Tibial artery (tissue), 4 donors: ENCODE measurements at regions not wholly inside any gene's neighbourhood (a gene's known extent, or its start where the extent isn't known, plus 50 kb on each side); places are given as distances from the start of the nearest gene placed in this dataset.

Source experiments
- DNase-seq, 2 donors: peaks; one replicate each; pipeline ENCODE4 v3.0.0-alpha.2; 2019
- H3K27ac ChIP-seq, 2 donors: fragments of 200-600 bp; sonication (generic) in 1 of 2; 1 replicate in 1 of 2; 2 replicates in 1 of 2; pipeline ENCODE4 v1.5.1; 2018 to 2019; ENCODE audit warnings: mild to moderate bottlenecking in 1 of 2
- H3K27me3 ChIP-seq, 2 donors: fragments of 200-600 bp; sonication (generic) in 1 of 2; one replicate each; pipeline versions ENCODE4 v1.5.1 to v1.6.0; 2016 to 2019
- H3K36me3 ChIP-seq, 3 donors: fragments of 200-600 bp; sonication (generic) in 2 of 3; one replicate each; pipeline ENCODE4 v1.5.1; 2016 to 2019; ENCODE audit warnings: mild to moderate bottlenecking in 2 of 3
- H3K4me1 ChIP-seq, 4 donors: fragments of 200-600 bp; sonication (generic) in 2 of 4; 1 replicate in 3 of 4; 2 replicates in 1 of 4; pipeline ENCODE4 v1.5.1; 2016 to 2019
- H3K4me3 ChIP-seq, 2 donors: fragments of 200-600 bp; sonication (generic) in 1 of 2; 1 replicate in 1 of 2; 2 replicates in 1 of 2; pipeline ENCODE4 v1.5.1; 2018 to 2019; ENCODE audit warnings: mild to moderate bottlenecking in 2 of 2
- H3K9me3 ChIP-seq, 3 donors: fragments of 200-600 bp; sonication (generic) in 1 of 3; one replicate each; pipeline ENCODE4 v1.5.1; 2016 to 2019
- intact Hi-C: fragments of 100-400 bp; cut with DNase I; formaldehyde crosslinking; loops from one replicate; pipeline ENCODE4 v1.15.0; 2023; ENCODE audit warnings: low total_unique reads
- TF ChIP-seq, protein P1 (sequence below), 2 experiments: fragments of 200-600 bp in 1 of 2; fragments of 450-650 bp in 1 of 2; IDR thresholded peaks; one replicate each; pipeline ENCODE4 v1.5.1; 2017 to 2019; ENCODE audit warnings: antibody characterized with exemption in 2 of 2, mild to moderate bottlenecking in 1 of 2, moderate library complexity in 1 of 2

DNA sequence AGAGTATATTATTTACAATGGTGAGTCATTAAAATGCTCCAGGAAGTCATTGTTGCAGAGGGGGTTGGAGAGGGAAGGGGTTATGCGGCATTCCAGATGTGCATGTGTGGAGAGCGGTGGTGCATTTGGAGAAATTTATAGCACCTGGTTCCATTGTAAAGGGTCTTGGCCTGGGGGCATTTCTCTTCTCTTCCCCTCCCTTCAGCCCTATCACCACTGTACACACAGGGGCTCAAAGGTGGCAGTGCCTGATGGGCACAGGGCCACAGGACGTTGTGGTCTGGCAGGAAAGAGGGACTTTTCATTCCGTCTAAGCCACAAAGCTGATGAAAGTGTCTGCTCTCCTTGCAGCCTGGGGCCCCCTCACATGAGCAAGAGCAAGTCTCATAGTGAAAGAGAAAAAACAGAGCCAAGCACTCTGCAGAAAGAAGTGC lies 442.4 kb upstream of the ZNF462 start:
- Histone ChIP-seq H3K27ac (no peak overlapping the region), H3K4me1 (no peaks in the 10 kb centered on the region), H3K36me3 (no peaks in the 10 kb centered on the region), H3K27me3 (no peaks in the 10 kb centered on the region), H3K4me3 (no peak overlapping the region), H3K9me3 (no peaks in the 10 kb centered on the region)
- intact Hi-C loops: no loop called here
- DNase-seq: no peak
- TF ChIP-seq, protein P1, sequence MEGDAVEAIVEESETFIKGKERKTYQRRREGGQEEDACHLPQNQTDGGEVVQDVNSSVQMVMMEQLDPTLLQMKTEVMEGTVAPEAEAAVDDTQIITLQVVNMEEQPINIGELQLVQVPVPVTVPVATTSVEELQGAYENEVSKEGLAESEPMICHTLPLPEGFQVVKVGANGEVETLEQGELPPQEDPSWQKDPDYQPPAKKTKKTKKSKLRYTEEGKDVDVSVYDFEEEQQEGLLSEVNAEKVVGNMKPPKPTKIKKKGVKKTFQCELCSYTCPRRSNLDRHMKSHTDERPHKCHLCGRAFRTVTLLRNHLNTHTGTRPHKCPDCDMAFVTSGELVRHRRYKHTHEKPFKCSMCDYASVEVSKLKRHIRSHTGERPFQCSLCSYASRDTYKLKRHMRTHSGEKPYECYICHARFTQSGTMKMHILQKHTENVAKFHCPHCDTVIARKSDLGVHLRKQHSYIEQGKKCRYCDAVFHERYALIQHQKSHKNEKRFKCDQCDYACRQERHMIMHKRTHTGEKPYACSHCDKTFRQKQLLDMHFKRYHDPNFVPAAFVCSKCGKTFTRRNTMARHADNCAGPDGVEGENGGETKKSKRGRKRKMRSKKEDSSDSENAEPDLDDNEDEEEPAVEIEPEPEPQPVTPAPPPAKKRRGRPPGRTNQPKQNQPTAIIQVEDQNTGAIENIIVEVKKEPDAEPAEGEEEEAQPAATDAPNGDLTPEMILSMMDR (IDR thresholded peaks at IDR 0.05): no peak

DNA sequence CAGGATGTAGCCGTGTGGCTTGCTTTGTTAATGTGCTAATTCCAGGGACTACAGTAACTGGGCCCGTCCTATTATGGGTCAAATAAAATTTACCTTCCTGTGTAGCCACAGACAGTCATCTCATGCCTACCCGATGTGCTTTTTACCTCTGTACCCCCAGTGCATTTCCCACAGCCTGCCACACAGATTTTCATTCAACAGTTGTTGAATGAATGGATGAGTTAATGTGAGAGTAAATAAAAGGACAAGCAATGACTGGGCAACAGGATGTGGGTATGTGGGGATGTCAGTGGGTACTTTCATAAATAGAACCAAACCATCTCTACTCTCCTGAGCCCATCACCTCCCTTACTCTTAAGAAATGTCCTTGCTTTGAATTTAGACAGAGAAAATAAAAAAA lies 441.2 kb upstream of the ZNF462 start:
- intact Hi-C loops: no loop called here
- no peaks in the 10 kb centered on the region for H3K4me1 ChIP-seq
- no peak overlapping the region for H3K27ac ChIP-seq
- H3K9me3 ChIP-seq: no peaks in the 10 kb centered on the region
- DNase-seq: no peak
- H3K36me3 ChIP-seq: no peaks in the 10 kb centered on the region
- H3K4me3 ChIP-seq: no peak overlapping the region
- H3K27me3 ChIP-seq: no peaks in the 10 kb centered on the region
- TF ChIP-seq, protein P1 (IDR thresholded peaks at IDR 0.05): no peak

DNA sequence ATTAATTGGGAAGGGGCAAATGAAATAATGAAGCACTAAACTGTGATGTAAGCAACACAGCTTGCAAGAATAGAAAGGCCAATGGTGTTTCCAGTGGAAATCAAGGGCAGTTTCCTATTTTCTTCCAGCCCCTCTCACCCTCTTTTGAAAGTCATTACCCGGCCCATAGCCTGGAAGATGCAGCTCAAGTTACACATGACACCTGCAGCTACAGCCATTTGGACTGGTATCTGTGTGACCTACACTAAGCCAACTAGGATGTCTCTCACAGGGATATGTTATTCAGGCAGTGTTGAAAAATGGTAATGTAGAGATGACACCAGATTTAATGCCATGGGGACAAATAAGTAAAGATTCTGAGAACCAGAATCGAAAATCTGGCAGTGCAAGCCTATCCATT lies 439.4 kb upstream of the ZNF462 start:
- TF ChIP-seq, protein P1 (IDR thresholded peaks at IDR 0.05): no peak
- Histone ChIP-seq H3K9me3 (no peaks in the 10 kb centered on the region), H3K27me3 (no peaks in the 10 kb centered on the region), H3K4me1 (no peaks in the 10 kb centered on the region), H3K36me3 (no peaks in the 10 kb centered on the region), H3K27ac (no peak overlapping the region), H3K4me3 (no peak overlapping the region)
- intact Hi-C loops: no loop called here
- no peak for DNase-seq

DNA sequence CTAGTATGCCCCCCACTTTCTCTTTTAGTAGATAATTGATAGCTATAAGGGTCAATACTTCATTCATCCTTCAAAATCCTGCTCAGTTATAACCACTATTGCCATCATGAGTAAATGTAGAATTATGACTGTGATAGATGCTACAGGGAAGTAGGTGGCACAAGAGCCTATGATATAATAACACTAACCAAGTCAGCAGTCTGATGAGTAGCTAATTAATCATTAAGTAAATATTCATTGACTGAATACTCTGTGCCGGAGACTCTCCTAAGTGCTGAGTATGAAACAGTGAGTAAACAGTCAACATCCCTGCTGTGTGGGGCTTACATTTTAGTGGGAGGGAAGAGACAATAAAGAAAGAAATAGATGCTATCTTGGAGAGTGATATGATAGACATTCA lies 430.3 kb upstream of the ZNF462 start:
- no peak for DNase-seq
- no peaks in the 10 kb centered on the region for H3K36me3 ChIP-seq
- intact Hi-C loops: no loop called here
- no peak overlapping the region for H3K27ac ChIP-seq
- H3K27me3 ChIP-seq: no peaks in the 10 kb centered on the region
- H3K4me3 ChIP-seq: no peak overlapping the region
- no peaks in the 10 kb centered on the region for H3K9me3 ChIP-seq
- H3K4me1 ChIP-seq: no peaks in the 10 kb centered on the region
- TF ChIP-seq, protein P1 (IDR thresholded peaks at IDR 0.05): no peak

DNA sequence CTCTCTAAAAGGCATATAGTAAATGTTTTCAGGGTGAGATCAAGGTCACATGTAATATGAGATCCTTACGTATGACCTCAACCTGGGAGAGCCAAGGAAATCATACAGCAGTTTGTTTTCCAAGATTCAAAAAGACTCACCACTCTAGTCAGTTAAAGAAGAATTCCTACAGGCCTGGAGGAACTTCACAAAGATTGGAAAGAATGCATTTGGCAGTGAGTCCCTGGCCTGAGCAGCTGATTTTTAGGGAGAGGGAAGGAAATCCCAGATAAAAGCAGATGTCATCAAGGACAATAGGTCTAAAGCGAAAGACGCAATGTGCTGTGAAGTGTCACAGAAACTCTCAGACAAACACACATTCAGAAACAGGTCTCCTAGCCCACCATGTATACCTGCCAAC lies 424.0 kb upstream of the ZNF462 start:
- Histone ChIP-seq H3K4me1 (no peaks in the 10 kb centered on the region), H3K27me3 (no peaks in the 10 kb centered on the region), H3K36me3 (no peaks in the 10 kb centered on the region), H3K4me3 (no peak overlapping the region), H3K9me3 (no peaks in the 10 kb centered on the region), H3K27ac (no peak overlapping the region)
- TF ChIP-seq, protein P1 (IDR thresholded peaks at IDR 0.05): no peak
- intact Hi-C loops: no loop called here
- DNase-seq: no peak

DNA sequence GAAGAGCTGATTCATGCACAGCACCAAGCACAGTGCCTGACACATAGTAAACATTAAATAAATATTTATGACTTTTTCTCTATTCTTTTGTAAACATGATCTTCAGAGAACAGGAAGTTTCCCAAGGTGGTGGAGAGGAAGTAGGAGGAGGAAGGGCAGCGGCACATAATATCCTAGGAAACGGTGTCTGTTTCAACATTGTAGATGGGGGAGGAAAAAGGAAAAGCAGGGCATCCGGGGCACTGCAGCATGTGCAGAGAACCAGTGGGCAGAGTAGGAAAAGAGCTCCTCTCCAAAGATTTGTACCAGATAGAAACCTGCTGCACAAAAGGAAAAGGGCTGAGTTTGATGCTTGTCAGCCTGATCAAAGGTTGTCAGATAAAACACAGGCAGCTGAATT lies 421.7 kb upstream of the ZNF462 start:
- Histone ChIP-seq H3K9me3 (no peaks in the 10 kb centered on the region), H3K36me3 (no peaks in the 10 kb centered on the region), H3K27ac (no peak overlapping the region), H3K4me1 (no peaks in the 10 kb centered on the region), H3K4me3 (no peak overlapping the region), H3K27me3 (no peaks in the 10 kb centered on the region)
- DNase-seq: no peak
- intact Hi-C loops: no loop called here
- TF ChIP-seq, protein P1 (IDR thresholded peaks at IDR 0.05): no peak
